ENCODE measurements at regions not wholly inside any gene's neighbourhood (a gene's known extent, or its start where the extent isn't known, plus 50 kb on each side); places are given as distances from the start of the nearest gene placed in this dataset.
"Not testable (repeated sequence)": the region's sequence is repeated elsewhere in the genome, so short reads cannot be mapped to it uniquely, and the experiment has no call there.

- no peak for DNase-seq
These were observed 90.1 kb upstream of the SERTAD2 start for GRCh38 chr2:64743739-64744330.

GRCh38 chr2:64745562-64745961 lies 91.8 kb upstream of the SERTAD2 start:
- DNase-seq, result no peak

- DNase-seq, result not testable (repeated sequence)
These were observed 94.0 kb upstream of the SERTAD2 start for GRCh38 chr2:64747690-64748091.

GRCh38 chr2:64748147-64748546 lies 94.4 kb upstream of the SERTAD2 start:
- DNase-seq, result no peak

- no peak for DNase-seq
These were observed 94.8 kb upstream of the SERTAD2 start for GRCh38 chr2:64748561-64748960.

GRCh38 chr2:64749446-64749845 lies 95.7 kb upstream of the SERTAD2 start:
- no peak for DNase-seq

- peak; percentile 20 for DNase-seq
These were observed 96.5 kb upstream of the SERTAD2 start for GRCh38 chr2:64750001-64750816.

GRCh38 chr2:64750817-64751285 lies 97.1 kb upstream of the SERTAD2 start:
- DNase-seq, result peak; percentile 98

- no peak for DNase-seq
These were observed 97.9 kb upstream of the SERTAD2 start for GRCh38 chr2:64751286-64752260.

- DNase-seq, result no peak
These were observed 99.7 kb upstream of the SERTAD2 start for GRCh38 chr2:64753399-64753798.

GRCh38 chr2:64754570-64754969 lies 100.9 kb upstream of the SERTAD2 start:
- DNase-seq, result no peak

GRCh38 chr2:64757126-64757525 lies 103.4 kb upstream of the SERTAD2 start:
- DNase-seq, result no peak

- DNase-seq, result no peak
These were observed 106.4 kb upstream of the SERTAD2 start for GRCh38 chr2:64760128-64760527.

- DNase-seq, result no peak
These were observed 108.7 kb upstream of the SERTAD2 start for GRCh38 chr2:64762301-64762997.

- no peak for DNase-seq
These were observed 109.4 kb upstream of the SERTAD2 start for GRCh38 chr2:64763126-64763525.

GRCh38 chr2:64765160-64765805 lies 111.6 kb upstream of the SERTAD2 start:
- DNase-seq, result no peak

GRCh38 chr2:64766841-64767669 lies 113.3 kb upstream of the SERTAD2 start:
- DNase-seq, result no peak

- DNase-seq, result peak; percentile 49
These were observed 114.2 kb upstream of the SERTAD2 start for GRCh38 chr2:64767670-64768468.

GRCh38 chr2:64768491-64769005 lies 114.8 kb upstream of the SERTAD2 start:
- no peak for DNase-seq
